OCI-LY7 (cell line): ENCODE measurements at regions not wholly inside any gene's neighbourhood (a gene's known extent, or its start where the extent isn't known, plus 50 kb on each side); places are given as distances from the start of the nearest gene placed in this dataset.

ENCODE experiments used
- BruUV-seq: library from RNA; stranded (reverse); fragments of 400-500 nt; replicated peaks from 2 replicates; lab custom pipeline; 2021; lab: Mats Ljungman, UMichigan
- CTCF ChIA-PET: fragments of 300-600 bp; sonication (Branson Sonifier 250); formaldehyde crosslinking; loops from one replicate; lab custom pipeline; 2022; ENCODE audit warnings: antibody characterized with exemption; ENCODE audit not compliant: unreplicated experiment; lab: Charles Lee
- POLR2A ChIA-PET: fragments of 300-600 bp; sonication (Branson Sonifier 250); formaldehyde crosslinking; loops from one replicate; lab custom pipeline; 2022; ENCODE audit warnings: antibody characterized with exemption; lab: Charles Lee
- DNase-seq: peaks from one replicate; pipeline ENCODE4 v3.0.0-alpha.2; 2015; ENCODE audit warnings: low spot score
- H2AFZ ChIP-seq: fragments of 200-600 bp; sonication (generic), shearing (Covaris generic); 2 replicates; pipeline ENCODE4 v1.6.1; 2014; ENCODE audit warnings: mild to moderate bottlenecking, antibody characterized with exemption, low read length, moderate library complexity
- H3K27ac ChIP-seq: fragments of 200-600 bp; sonication (generic); 2 replicates; pipeline ENCODE4 v1.5.1; 2014; ENCODE audit warnings: mixed run types, low read depth, mild to moderate bottlenecking, moderate library complexity, low read length, inconsistent platforms; ENCODE audit not compliant: poor library complexity, severe bottlenecking
- H3K36me3 ChIP-seq: fragments of 200-600 bp; sonication (generic); 2 replicates; pipeline ENCODE4 v1.6.1; 2014; ENCODE audit warnings: mild to moderate bottlenecking, antibody characterized with exemption, low read length, moderate library complexity, mixed read lengths; ENCODE audit not compliant: insufficient read depth
- H3K4me1 ChIP-seq: fragments of 200-600 bp; sonication (generic); 2 replicates; pipeline ENCODE4 v1.5.1; 2014; ENCODE audit warnings: mild to moderate bottlenecking, low read length; ENCODE audit not compliant: insufficient read depth, poor library complexity, severe bottlenecking
- H3K4me2 ChIP-seq: fragments of 200-600 bp; sonication (generic); 2 replicates; pipeline ENCODE4 v1.6.1; 2014; ENCODE audit warnings: mild to moderate bottlenecking, low read length
- H3K4me3 ChIP-seq: fragments of 200-600 bp; sonication (generic); 2 replicates; pipeline ENCODE4 v1.5.1; 2014; ENCODE audit warnings: mild to moderate bottlenecking, low read depth, low read length; ENCODE audit not compliant: poor library complexity, severe bottlenecking
- H3K79me2 ChIP-seq: fragments of 200-600 bp; sonication (generic); 2 replicates; pipeline ENCODE4 v1.6.1; 2016; ENCODE audit warnings: low read depth, mild to moderate bottlenecking, low read length, moderate library complexity, mixed read lengths; ENCODE audit not compliant: insufficient read depth
- H3K9me2 ChIP-seq: fragments of 200-600 bp; sonication (generic); 2 replicates; pipeline ENCODE4 v1.6.1; 2016; ENCODE audit warnings: mild to moderate bottlenecking, low read length, mixed read lengths; ENCODE audit not compliant: insufficient read depth
- H3K9me3 ChIP-seq: fragments of 200-600 bp; sonication (generic); 2 replicates; pipeline ENCODE4 v1.6.1; 2014; ENCODE audit warnings: mild to moderate bottlenecking, mixed run types, low read length, mixed read lengths
- H4K20me1 ChIP-seq: fragments of 200-600 bp; sonication (generic); 2 replicates; pipeline ENCODE4 v1.6.1; 2014; ENCODE audit warnings: mild to moderate bottlenecking, antibody characterized with exemption, low read length, moderate library complexity, mixed read lengths; ENCODE audit not compliant: insufficient read depth
- EZH2phosphoT487 ChIP-seq: fragments of 200-600 bp; sonication (generic); IDR thresholded peaks from 2 replicates; pipeline ENCODE4 v1.6.1; 2018; ENCODE audit warnings: low read depth, borderline replicate concordance, mild to moderate bottlenecking, mixed run types, antibody characterized with exemption, low read length, moderate library complexity, mixed read lengths
- intact Hi-C: fragments of 100-400 bp; cut with micrococcal nuclease; formaldehyde crosslinking; loops from one replicate; pipeline ENCODE4 v1.10.0; 2022; ENCODE audit not compliant: unreplicated experiment
- TF ChIP-seq, protein P1 (sequence below): fragments of 200-600 bp; sonication (generic); conservative IDR thresholded peaks from 2 replicates; pipeline ENCODE4 v1.5.1; 2014; ENCODE audit warnings: mild to moderate bottlenecking, antibody characterized with exemption, low read length, moderate library complexity, mixed read lengths

GRCh38 chr5:57592236-57592635, 109.6 kb upstream of the ACTBL2 start:
- no TSS peak for BruUV-seq
- Histone ChIP-seq H3K9me3 (no peaks in the 10 kb centered on the region), H3K79me2 (no peaks in the 10 kb centered on the region), H3K4me2 (no peak overlapping the region), H3K9me2 (no peaks in the 10 kb centered on the region), H2AFZ (no peak overlapping the region), H3K27ac (no peak overlapping the region), H3K36me3 (no peaks in the 10 kb centered on the region), H3K4me3 (no peak overlapping the region), H3K4me1 (no peaks in the 10 kb centered on the region), H4K20me1 (no peaks in the 10 kb centered on the region)
- intact Hi-C loops = no loop called here
- ChIA-PET CTCF (no interaction called here), POLR2A (no interaction called here)
- TF ChIP-seq, protein P1, sequence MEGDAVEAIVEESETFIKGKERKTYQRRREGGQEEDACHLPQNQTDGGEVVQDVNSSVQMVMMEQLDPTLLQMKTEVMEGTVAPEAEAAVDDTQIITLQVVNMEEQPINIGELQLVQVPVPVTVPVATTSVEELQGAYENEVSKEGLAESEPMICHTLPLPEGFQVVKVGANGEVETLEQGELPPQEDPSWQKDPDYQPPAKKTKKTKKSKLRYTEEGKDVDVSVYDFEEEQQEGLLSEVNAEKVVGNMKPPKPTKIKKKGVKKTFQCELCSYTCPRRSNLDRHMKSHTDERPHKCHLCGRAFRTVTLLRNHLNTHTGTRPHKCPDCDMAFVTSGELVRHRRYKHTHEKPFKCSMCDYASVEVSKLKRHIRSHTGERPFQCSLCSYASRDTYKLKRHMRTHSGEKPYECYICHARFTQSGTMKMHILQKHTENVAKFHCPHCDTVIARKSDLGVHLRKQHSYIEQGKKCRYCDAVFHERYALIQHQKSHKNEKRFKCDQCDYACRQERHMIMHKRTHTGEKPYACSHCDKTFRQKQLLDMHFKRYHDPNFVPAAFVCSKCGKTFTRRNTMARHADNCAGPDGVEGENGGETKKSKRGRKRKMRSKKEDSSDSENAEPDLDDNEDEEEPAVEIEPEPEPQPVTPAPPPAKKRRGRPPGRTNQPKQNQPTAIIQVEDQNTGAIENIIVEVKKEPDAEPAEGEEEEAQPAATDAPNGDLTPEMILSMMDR = no peak
- TF ChIP-seq EZH2phosphoT487 = no peak
- no peak for DNase-seq

DNA sequence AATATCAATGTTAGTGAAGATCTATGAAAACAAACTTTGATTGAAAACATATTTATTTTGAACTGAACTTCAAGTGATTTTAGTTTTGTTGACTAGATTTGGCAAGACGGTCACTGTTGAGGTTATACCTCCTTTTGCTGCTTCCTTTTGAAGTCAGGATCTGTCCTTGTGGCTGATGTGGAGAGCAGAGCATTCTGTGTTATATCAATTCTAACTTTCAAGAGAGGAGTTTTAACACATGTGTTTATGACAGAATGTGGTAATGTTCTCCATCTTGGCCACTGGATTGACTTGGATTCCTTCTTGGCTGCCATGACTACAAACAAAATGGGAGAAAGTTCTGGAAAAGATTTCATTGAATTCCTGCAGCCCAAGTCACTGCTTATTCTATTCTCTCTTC, 104.0 kb upstream of the ACTBL2 start:
- H3K79me2 ChIP-seq = no peaks in the 10 kb centered on the region
- no peaks in the 10 kb centered on the region for H3K4me1 ChIP-seq
- H3K9me2 ChIP-seq = no peaks in the 10 kb centered on the region
- DNase-seq = no peak
- no peak overlapping the region for H3K27ac ChIP-seq
- no peak overlapping the region for H3K4me3 ChIP-seq
- BruUV-seq = no TSS peak
- no peak overlapping the region for H2AFZ ChIP-seq
- no peaks in the 10 kb centered on the region for H3K9me3 ChIP-seq
- ChIA-PET POLR2A (no interaction called here), CTCF (no interaction called here)
- TF ChIP-seq, protein P1 = no peak
- no peaks in the 10 kb centered on the region for H3K36me3 ChIP-seq
- no peaks in the 10 kb centered on the region for H4K20me1 ChIP-seq
- intact Hi-C loops = no loop called here
- H3K4me2 ChIP-seq = no peak overlapping the region

DNA sequence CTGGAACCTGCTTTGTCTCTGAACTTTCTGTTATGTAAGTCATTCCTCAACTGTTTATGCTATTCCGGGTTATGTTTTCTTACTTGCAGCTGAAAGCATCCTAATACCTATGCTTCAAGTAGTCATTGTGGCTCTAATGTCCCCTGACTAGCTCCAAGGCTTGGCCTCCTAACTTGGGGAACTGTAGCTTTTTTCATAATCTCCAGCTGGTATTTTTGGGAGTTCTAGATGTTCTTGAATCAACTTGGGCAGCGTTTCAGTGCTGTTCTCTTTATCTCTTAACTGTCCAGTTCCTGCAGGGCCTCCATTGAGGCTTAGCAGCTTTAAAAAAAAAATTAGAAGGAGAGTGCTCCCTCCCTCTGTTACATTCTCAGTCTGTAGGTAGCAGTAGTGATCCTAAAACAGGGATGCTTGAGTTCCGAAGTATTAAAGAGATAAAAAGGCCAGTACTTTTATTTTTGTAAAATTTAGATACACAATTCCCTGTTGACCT, 100.0 kb upstream of the ACTBL2 start:
- no peaks in the 10 kb centered on the region for H3K79me2 ChIP-seq
- intact Hi-C loops = no loop called here
- H3K36me3 ChIP-seq = no peaks in the 10 kb centered on the region
- no peak overlapping the region for H3K27ac ChIP-seq
- no peak for TF ChIP-seq EZH2phosphoT487
- TF ChIP-seq, protein P1 = no peak
- POLR2A ChIA-PET = interaction anchor here (0.6 to 0.7 kb wide), 2 partner anchors 14 to 136 kb away, joined by 3 to 4 read pairs; no protein-coding TSS in a partner anchor
- CTCF ChIA-PET = no interaction called here
- no peak for DNase-seq
- H2AFZ ChIP-seq = no peak overlapping the region
- H3K4me2 ChIP-seq = no peak overlapping the region
- BruUV-seq = no TSS peak
- no peaks in the 10 kb centered on the region for H3K9me3 ChIP-seq
- no peak overlapping the region for H3K4me3 ChIP-seq
- H4K20me1 ChIP-seq = no peaks in the 10 kb centered on the region
- no peaks in the 10 kb centered on the region for H3K4me1 ChIP-seq
- no peaks in the 10 kb centered on the region for H3K9me2 ChIP-seq
